ENCODE measurements at regions not wholly inside any gene's neighbourhood (a gene's known extent, or its start where the extent isn't known, plus 50 kb on each side); places are given as distances from the start of the nearest gene placed in this dataset.

- Histone ChIP-seq H3K9me3 (replicated peaks; ENCODE audit: control insufficient read depth, insufficient read depth, low read length) (no peaks in the 10 kb centered on the region; the same call in 2 of the 3 replicates), H3K9ac (ENCODE audit: control insufficient read depth, insufficient read depth, low read length) (no peak overlapping the region), H3K79me2 (ENCODE audit: control insufficient read depth, insufficient read depth, low read length) (no peaks in the 10 kb centered on the region), H3K4me3 (no peak overlapping the region), H3K4me2 (ENCODE audit: control insufficient read depth, insufficient read depth) (no peak overlapping the region), H3K4me1 (ENCODE audit: control insufficient read depth, insufficient read depth, low read length) (no peaks in the 10 kb centered on the region), H3K27ac (ENCODE audit: control insufficient read depth, insufficient read depth) (no peak overlapping the region), H3K27me3 (replicated peaks in 1 of 2; ENCODE audit: control insufficient read depth in 2 of 2, insufficient read depth in 2 of 2, low read length in 1 of 2) (no peaks in the 10 kb centered on the region), H2AFZ (ENCODE audit: control insufficient read depth, low read depth, low read length) (no peak overlapping the region), H3K36me3 (ENCODE audit: control insufficient read depth in 2 of 2, insufficient read depth in 2 of 2, low read length in 1 of 2) (no peaks in the 10 kb centered on the region), H4K20me1 (ENCODE audit: control insufficient read depth, insufficient read depth) (no peaks in the 10 kb centered on the region)
- 0% methylated on average over 1 of the region's 1 CpG for WGBS (ENCODE audit: insufficient coverage, insufficient replicate concordance, low lambda C conversion rate, missing lambda C conversion rate)
- FAIRE-seq, result no peak
- ChIA-PET POLR2A (no interaction called here), CTCF (no interaction called here), SMC1A (ENCODE audit: uncharacterized antibody, unreplicated experiment) (no interaction called here), RAD21 (ENCODE audit: unreplicated experiment) (no interaction called here)
- no peak for TF ChIP-seq EP300 (IDR thresholded peaks at IDR 0.05; ENCODE audit: borderline replicate concordance in 1 of 2, control insufficient read depth in 1 of 2, low read depth in 2 of 2, low read length in 2 of 2)
- TF ChIP-seq RAD51 (IDR thresholded peaks at IDR 0.05), result no peak
- TF ChIP-seq WRNIP1 (IDR thresholded peaks at IDR 0.05; ENCODE audit: borderline replicate concordance, low read depth, low read length), result no peak
- no peak for TF ChIP-seq NFYB (IDR thresholded peaks at IDR 0.05; ENCODE audit: insufficient read depth, low read depth, low read length)
- no peak for TF ChIP-seq MYC (IDR thresholded peaks at IDR 0.05; ENCODE audit: insufficient read depth, insufficient read length, insufficient replicate concordance, low read length, severe bottlenecking)
- TF ChIP-seq SMARCA5 (IDR thresholded peaks at IDR 0.05), result no peak
- no peak for TF ChIP-seq DPF2 (IDR thresholded peaks at IDR 0.05)
- no peak for TF ChIP-seq GABPA (IDR thresholded peaks at IDR 0.05; ENCODE audit: low read depth)
- TF ChIP-seq SKIL (IDR thresholded peaks at IDR 0.05; ENCODE audit: low read depth, poor library complexity, severe bottlenecking), result no peak
- in situ Hi-C loops (cut with MboI), result no loop called here
- BruUV-seq (replicated peaks), result no TSS peak
- no peak for ATAC-seq
- intact Hi-C loops (cut with micrococcal nuclease; ENCODE audit: unreplicated experiment), result no loop called here
- DNase-seq (ENCODE audit: low read depth, low spot score), result no peak
These were observed 438.6 kb downstream of the AJAP1 start for GRCh38 chr1:5093042-5093441.
